GM12875 (cell line): ENCODE measurements at regions not wholly inside any gene's neighbourhood (a gene's known extent, or its start where the extent isn't known, plus 50 kb on each side); places are given as distances from the start of the nearest gene placed in this dataset.
"Not testable (repeated sequence)": the region's sequence is repeated elsewhere in the genome, so short reads cannot be mapped to it uniquely, and the experiment has no call there.

Source experiments
- H3K4me3 ChIP-seq: one replicate; pipeline ENCODE4 v1.5.1; 2011; ENCODE audit warnings: low read depth, low read length, control low read depth
- CTCF ChIP-seq: IDR thresholded peaks from 2 replicates; pipeline ENCODE4 v1.5.1; 2011; ENCODE audit warnings: low read depth, mild to moderate bottlenecking, control low read depth, inconsistent platforms, low read length, moderate library complexity, borderline replicate concordance; ENCODE audit not compliant: insufficient read depth

- no peak overlapping the region for H3K4me3 ChIP-seq
- no peak for TF ChIP-seq CTCF
Measured at GRCh38 chr4:150018257-150018656, 60.0 kb upstream of the DCLK2 start.

GRCh38 chr4:150021483-150021882, 56.8 kb upstream of the DCLK2 start:
- TF ChIP-seq CTCF: no peak
- H3K4me3 ChIP-seq: no peak overlapping the region

- no peak for TF ChIP-seq CTCF
- H3K4me3 ChIP-seq: no peak overlapping the region
Measured at GRCh38 chr4:150023489-150023888, 54.8 kb upstream of the DCLK2 start.

GRCh38 chr4:150026987-150027386, 51.3 kb upstream of the DCLK2 start:
- not testable (repeated sequence) for H3K4me3 ChIP-seq
